Retinal pigment epithelial cell (primary cell): ENCODE measurements at regions not wholly inside any gene's neighbourhood (a gene's known extent, or its start where the extent isn't known, plus 50 kb on each side); places are given as distances from the start of the nearest gene placed in this dataset.
"Not testable (repeated sequence)": the region's sequence is repeated elsewhere in the genome, so short reads cannot be mapped to it uniquely, and the experiment has no call there.

ENCODE experiments used
- DNase-seq: peaks from one replicate; pipeline ENCODE4 v3.0.0-alpha.2; 2010; ENCODE audit warnings: low read depth
- H3K4me3 ChIP-seq: 2 replicates; pipeline ENCODE4 v1.5.1; 2011; ENCODE audit warnings: mild to moderate bottlenecking, low read length, control low read depth, moderate library complexity
- CTCF ChIP-seq: conservative IDR thresholded peaks from 2 replicates; pipeline ENCODE4 v1.5.1; 2011; ENCODE audit warnings: low read depth, low read length, control low read depth, inconsistent platforms

- no peak overlapping the region for H3K4me3 ChIP-seq
- no peak for DNase-seq
- no peak for TF ChIP-seq CTCF
These were observed 265.2 kb upstream of the IRX1 start for GRCh38 chr5:3330442-3330841.

- DNase-seq, result no peak
- TF ChIP-seq CTCF, result no peak
- no peak overlapping the region for H3K4me3 ChIP-seq
These were observed 266.2 kb upstream of the IRX1 start for GRCh38 chr5:3329427-3329826.

GRCh38 chr5:3326841-3327232, 268.8 kb upstream of the IRX1 start:
- TF ChIP-seq CTCF, result no peak
- no peak for DNase-seq
- H3K4me3 ChIP-seq, result no peak overlapping the region

- DNase-seq, result no peak
- no peak overlapping the region for H3K4me3 ChIP-seq
- TF ChIP-seq CTCF, result no peak
These were observed 269.4 kb upstream of the IRX1 start for GRCh38 chr5:3325972-3326840.

GRCh38 chr5:3325201-3325971, 270.2 kb upstream of the IRX1 start:
- TF ChIP-seq CTCF, result no peak
- no peak overlapping the region for H3K4me3 ChIP-seq
- no peak for DNase-seq

GRCh38 chr5:3324421-3325101, 271.1 kb upstream of the IRX1 start:
- no peak for TF ChIP-seq CTCF
- DNase-seq, result no peak
- no peak overlapping the region for H3K4me3 ChIP-seq

GRCh38 chr5:3323966-3324365, 271.7 kb upstream of the IRX1 start:
- H3K4me3 ChIP-seq, DNase-seq: not testable (repeated sequence)
